ENCODE measurements at regions not wholly inside any gene's neighbourhood (a gene's known extent, or its start where the extent isn't known, plus 50 kb on each side); places are given as distances from the start of the nearest gene placed in this dataset.

GRCh38 chr1:232579958-232580941, 49.7 kb downstream of the SIPA1L2 start:
- no peaks in the 10 kb centered on the region for H3K27me3 ChIP-seq (ENCODE audit: control insufficient read depth, low read length)
- H3K9me2 ChIP-seq (replicated peaks; ENCODE audit: control insufficient read depth, low read length): no peaks in the 10 kb centered on the region
- no peak overlapping the region for H3K27ac ChIP-seq (ENCODE audit: low read depth, low read length)
- H3K4me2 ChIP-seq (ENCODE audit: low read length): no peak overlapping the region
- no peaks in the 10 kb centered on the region for H3K9me3 ChIP-seq (ENCODE audit: control insufficient read depth, insufficient read depth, low read length)
- H3K4me1 ChIP-seq (ENCODE audit: control insufficient read depth, low read length): no peaks in the 10 kb centered on the region
- no peaks in the 10 kb centered on the region for H3K36me3 ChIP-seq (ENCODE audit: control insufficient read depth, low read length)
- H3F3A ChIP-seq (ENCODE audit: control insufficient read depth, insufficient read depth): no peaks in the 10 kb centered on the region
- no peaks in the 10 kb centered on the region for H3K79me2 ChIP-seq (ENCODE audit: control insufficient read depth, low read length)
- no peaks in the 10 kb centered on the region for H4K20me1 ChIP-seq (ENCODE audit: control insufficient read depth, insufficient read depth, low read depth, low read length)
- H3K4me3 ChIP-seq (ENCODE audit: low read length): no peak overlapping the region
- no peak for TF ChIP-seq CTCF (IDR thresholded peaks at IDR 0.05; ENCODE audit: low read depth, low read length, poor library complexity, severe bottlenecking)
- no peak for TF ChIP-seq EZH2phosphoT487 (IDR thresholded peaks at IDR 0.05; ENCODE audit: borderline replicate concordance, low read length)

GRCh38 chr1:232579466-232579865, 50.5 kb downstream of the SIPA1L2 start:
- H3K9me2 ChIP-seq (replicated peaks; ENCODE audit: control insufficient read depth, low read length): no peaks in the 10 kb centered on the region
- no peak overlapping the region for H3K27ac ChIP-seq (ENCODE audit: low read depth, low read length)
- TF ChIP-seq EZH2phosphoT487 (IDR thresholded peaks at IDR 0.05; ENCODE audit: borderline replicate concordance, low read length): no peak
- TF ChIP-seq CTCF (IDR thresholded peaks at IDR 0.05; ENCODE audit: low read depth, low read length, poor library complexity, severe bottlenecking): no peak
- no peaks in the 10 kb centered on the region for H3K27me3 ChIP-seq (ENCODE audit: control insufficient read depth, low read length)
- H3K9me3 ChIP-seq (ENCODE audit: control insufficient read depth, insufficient read depth, low read length): no peaks in the 10 kb centered on the region
- no peaks in the 10 kb centered on the region for H3K79me2 ChIP-seq (ENCODE audit: control insufficient read depth, low read length)
- no peak overlapping the region for H3K4me3 ChIP-seq (ENCODE audit: low read length)
- no peaks in the 10 kb centered on the region for H3K4me1 ChIP-seq (ENCODE audit: control insufficient read depth, low read length)
- H3K4me2 ChIP-seq (ENCODE audit: low read length): no peak overlapping the region
- no peaks in the 10 kb centered on the region for H4K20me1 ChIP-seq (ENCODE audit: control insufficient read depth, insufficient read depth, low read depth, low read length)
- H3K36me3 ChIP-seq (ENCODE audit: control insufficient read depth, low read length): no peaks in the 10 kb centered on the region
- no peaks in the 10 kb centered on the region for H3F3A ChIP-seq (ENCODE audit: control insufficient read depth, insufficient read depth)

GRCh38 chr1:232578651-232579195, 51.2 kb downstream of the SIPA1L2 start:
- H3K4me3 ChIP-seq (ENCODE audit: low read length): no peak overlapping the region
- no peaks in the 10 kb centered on the region for H3K9me3 ChIP-seq (ENCODE audit: control insufficient read depth, insufficient read depth, low read length)
- H3K9me2 ChIP-seq (replicated peaks; ENCODE audit: control insufficient read depth, low read length): no peaks in the 10 kb centered on the region
- no peaks in the 10 kb centered on the region for H3K4me1 ChIP-seq (ENCODE audit: control insufficient read depth, low read length)
- TF ChIP-seq CTCF (IDR thresholded peaks at IDR 0.05; ENCODE audit: low read depth, low read length, poor library complexity, severe bottlenecking) (no peak), EZH2phosphoT487 (IDR thresholded peaks at IDR 0.05; ENCODE audit: borderline replicate concordance, low read length) (no peak)
- H3K36me3 ChIP-seq (ENCODE audit: control insufficient read depth, low read length): no peaks in the 10 kb centered on the region
- no peak overlapping the region for H3K27ac ChIP-seq (ENCODE audit: low read depth, low read length)
- no peaks in the 10 kb centered on the region for H3K27me3 ChIP-seq (ENCODE audit: control insufficient read depth, low read length)
- H3K79me2 ChIP-seq (ENCODE audit: control insufficient read depth, low read length): no peaks in the 10 kb centered on the region
- H4K20me1 ChIP-seq (ENCODE audit: control insufficient read depth, insufficient read depth, low read depth, low read length): no peaks in the 10 kb centered on the region
- H3F3A ChIP-seq (ENCODE audit: control insufficient read depth, insufficient read depth): no peaks in the 10 kb centered on the region
- no peak overlapping the region for H3K4me2 ChIP-seq (ENCODE audit: low read length)

Data from DOHH2 (cell line).